ENCODE measurements at regions not wholly inside any gene's neighbourhood (a gene's known extent, or its start where the extent isn't known, plus 50 kb on each side); places are given as distances from the start of the nearest gene placed in this dataset.

DNA sequence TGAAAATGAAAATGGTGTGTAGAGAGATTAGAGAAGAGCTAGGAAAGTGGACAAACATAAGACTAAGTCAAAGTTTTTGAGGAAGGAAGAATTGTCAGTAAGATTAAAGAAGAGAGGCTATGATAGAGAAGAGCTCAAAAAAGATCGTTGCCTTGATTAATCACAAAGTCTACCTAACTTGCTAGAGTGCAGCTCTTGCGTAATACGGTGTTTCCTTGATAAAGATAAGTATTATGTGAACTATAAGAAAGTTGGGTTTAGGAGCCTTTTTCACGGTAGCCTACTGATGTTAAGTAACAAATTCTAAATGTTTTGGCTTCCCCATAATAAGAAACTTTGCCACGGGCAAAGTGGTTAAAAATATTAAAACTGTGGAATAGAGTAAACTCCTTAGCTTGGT, 226.4 kb upstream of the NRXN1 start:
- no peak for DNase-seq

DNA sequence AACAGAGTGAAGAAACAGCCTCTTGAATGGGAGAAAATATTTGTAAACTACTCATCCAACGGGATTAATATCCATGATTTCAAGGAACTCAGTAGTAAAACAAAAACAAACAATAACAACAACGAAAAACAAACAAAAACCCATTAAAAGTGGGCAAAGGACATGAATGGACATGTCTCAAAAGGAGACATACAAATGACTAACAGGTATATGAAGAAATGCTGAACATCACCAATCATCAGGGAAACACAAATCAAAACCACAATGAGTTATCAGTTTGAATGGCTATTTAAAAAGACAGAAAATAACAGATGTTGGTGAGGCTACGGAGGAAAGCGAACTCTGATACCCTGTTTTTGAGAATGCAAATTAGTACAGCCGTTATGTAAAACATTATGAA, 224.8 kb upstream of the NRXN1 start:
- DNase-seq: no peak

DNA sequence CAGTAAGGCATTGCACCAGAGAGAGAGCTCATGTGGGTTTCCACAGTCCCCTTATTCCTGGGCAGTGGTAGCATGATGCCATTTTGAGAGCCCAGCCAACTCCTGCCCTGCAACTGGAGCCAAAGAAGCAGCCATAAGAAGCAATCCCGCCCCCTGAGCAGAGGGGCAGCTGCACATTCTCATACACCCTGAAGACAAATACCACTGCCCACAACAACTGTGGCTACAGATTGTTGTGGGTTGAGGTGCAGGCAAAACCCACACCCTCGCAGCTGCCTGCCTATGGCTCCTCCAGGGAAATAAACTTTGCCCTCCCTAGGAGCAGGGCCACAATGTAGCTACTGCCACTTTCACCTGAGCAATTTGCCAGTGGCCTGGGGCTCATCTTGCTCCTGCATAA, 219.4 kb upstream of the NRXN1 start:
- no peak for DNase-seq

GRCh38 chr2:51247252-51247805, 215.4 kb upstream of the NRXN1 start:
- no peak for DNase-seq

DNA sequence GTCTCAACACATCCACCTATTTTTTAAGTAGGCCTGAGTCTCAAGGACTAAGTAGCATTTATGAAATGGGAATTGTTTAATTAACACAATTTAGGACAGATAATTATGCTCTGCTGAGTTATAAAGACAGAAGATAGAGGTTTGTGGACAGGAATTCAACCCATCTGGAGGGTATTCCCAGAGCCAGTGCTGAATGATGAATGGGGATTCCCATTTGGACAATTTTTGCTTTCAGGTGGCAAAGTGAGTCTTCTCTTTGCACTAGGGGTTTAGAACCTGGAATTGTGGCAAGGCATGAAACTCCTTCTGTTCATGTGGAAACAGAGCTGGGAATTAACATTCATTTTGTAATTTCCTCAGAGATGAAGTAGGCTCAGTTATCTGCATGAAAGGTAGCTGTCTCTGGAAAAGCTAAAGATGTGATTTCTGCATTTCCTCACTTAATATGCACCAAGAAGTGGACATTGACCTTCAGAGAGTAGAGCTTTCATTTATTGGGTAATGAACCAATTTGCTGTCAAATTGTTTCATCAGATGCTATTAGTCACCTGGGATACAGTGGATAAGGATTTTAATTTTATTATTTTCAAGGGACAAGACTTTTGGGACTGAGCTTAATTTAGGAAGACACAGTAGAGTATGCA, 212.1 kb upstream of the NRXN1 start:
- DNase-seq: no peak

- no peak for DNase-seq
Observed at GRCh38 chr2:51237626-51238271, 205.8 kb upstream of the NRXN1 start.

- DNase-seq: no peak
Observed at GRCh38 chr2:51232027-51232426, 200.1 kb upstream of the NRXN1 start.

DNA sequence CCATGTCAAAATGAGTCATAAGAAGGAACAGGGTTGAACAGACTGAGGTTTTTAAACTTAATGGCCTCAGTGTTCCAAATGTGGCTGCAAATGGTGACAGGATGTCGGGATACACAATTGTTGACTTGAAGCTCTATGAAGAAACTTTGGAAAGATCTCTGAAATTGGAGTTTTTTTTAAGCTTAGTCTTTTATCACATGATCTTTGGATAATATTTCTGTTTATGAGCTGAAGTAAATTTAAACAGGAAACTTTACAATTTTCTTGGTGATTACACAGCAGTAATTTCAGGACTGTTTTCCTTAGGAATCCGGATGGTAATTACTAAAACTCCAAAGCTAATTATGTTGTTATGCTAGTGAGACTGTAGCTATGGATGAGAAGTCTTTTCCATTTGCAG, 199.1 kb upstream of the NRXN1 start:
- no peak for DNase-seq

- DNase-seq: no peak
Observed at GRCh38 chr2:51225377-51225776, 193.4 kb upstream of the NRXN1 start.

DNA sequence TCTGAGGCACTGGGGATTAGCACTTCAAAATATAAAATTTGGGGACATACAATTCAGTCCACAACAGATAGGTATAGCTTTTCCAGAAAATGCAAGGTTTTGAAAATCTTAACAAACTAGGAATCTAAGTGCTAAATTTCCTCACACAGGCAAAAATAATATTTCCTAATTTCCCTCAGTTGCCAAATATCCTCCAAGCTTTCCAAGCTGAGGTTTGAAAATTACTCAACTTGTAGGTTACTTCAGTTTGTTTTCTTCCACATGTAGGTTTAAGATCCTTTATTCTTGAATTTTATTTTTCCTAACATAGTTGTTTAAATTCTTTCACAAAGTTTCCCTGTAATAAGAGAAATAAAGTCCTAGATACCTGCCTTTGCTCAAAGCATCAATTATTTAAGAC, 192.9 kb upstream of the NRXN1 start:
- no peak for DNase-seq

DNA sequence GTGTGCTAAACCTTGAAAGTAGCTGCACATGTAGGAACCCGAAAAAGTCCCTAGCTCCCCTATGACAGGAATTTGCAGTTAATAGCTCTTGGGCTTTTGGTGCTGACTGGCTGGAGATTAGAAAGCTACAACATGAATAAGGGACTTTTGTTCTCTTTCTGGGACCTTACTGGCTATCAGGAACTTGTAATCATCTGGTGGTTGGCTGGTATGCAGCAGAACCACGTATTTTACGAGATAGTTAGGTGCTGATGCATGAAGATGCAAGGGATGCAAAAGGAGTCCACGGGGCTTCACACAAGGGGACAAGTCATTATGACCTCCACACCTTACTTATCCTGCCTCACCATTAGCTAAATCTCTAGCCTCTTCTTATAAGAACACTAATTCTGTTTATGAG, 190.2 kb upstream of the NRXN1 start:
- no peak for DNase-seq

DNA sequence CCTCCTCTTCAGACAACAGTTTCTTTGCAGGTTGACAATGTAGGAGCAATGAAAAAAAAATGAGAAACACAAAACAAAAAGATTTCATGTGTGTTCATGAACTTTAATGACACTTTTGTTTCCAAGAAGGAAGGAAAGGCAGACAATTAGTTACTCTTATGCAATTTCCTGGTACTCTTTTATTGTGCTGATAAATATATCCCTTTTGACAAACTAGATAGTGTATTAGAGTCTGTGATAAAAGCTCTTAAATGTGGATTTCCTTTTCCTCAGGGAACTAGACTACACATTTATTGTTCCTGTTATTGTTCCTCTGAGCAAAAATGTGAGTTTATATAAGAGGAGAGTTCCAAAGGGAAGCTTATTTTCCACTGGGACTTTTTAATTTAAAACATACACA, 188.7 kb upstream of the NRXN1 start:
- DNase-seq: no peak

- DNase-seq: no peak
Observed at GRCh38 chr2:51220080-51220479, 188.1 kb upstream of the NRXN1 start.

DNA sequence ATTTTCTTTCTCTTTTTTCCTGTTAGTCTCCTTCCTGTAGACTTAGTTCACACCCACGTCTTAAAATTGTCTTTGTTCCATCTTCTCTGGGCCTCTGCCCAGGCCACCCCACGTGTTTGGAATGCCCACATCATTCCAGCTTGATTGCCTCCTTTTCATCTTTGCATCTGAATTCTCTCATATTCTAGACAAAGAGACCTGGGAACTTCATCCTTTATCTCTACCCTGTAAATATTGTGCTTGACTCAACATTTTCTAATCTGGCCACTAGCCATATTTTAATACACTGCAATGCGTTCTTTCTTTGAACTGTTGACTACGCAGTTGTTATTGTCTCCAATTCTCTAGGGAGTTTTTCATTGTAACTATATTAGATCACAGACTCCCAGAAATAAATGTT, 187.5 kb upstream of the NRXN1 start:
- DNase-seq: no peak

DNA sequence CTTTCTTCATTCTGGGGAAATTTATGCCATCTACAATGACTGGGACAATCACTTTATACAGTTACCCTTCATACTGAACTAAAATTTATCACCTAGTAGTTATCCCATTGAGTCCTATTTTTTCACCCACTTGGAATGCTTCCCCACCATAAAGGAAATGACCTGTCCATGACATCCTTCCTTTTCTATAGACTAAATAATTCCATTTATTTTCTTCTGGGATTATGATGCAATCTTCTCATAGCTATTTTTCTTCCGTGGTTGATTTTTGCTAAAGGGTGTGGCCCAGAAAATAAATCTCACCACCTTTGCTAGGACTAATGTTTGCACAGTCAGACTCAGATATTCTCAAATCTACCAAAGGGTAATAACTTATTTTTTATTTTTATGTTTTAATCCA, 186.1 kb upstream of the NRXN1 start:
- DNase-seq: no peak

DNA sequence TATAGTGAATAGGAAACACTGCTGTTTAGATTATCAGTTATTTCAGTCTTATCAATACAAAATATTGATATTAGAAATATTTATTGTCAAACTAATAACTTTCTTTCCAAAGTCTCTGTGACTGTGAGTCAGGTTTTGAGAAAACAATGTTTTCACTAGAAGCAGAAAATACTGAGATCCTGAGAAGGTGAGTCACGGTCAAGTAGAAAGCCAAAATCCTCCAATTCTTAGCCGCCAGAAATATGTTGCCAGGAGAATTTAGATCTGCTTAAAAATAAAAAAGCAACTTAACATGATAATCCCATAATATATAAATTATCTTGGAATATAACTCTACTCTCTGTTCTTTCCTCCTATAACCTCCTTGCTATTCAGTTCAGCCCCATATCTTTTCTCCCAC, 181.9 kb upstream of the NRXN1 start:
- no peak for DNase-seq

DNA sequence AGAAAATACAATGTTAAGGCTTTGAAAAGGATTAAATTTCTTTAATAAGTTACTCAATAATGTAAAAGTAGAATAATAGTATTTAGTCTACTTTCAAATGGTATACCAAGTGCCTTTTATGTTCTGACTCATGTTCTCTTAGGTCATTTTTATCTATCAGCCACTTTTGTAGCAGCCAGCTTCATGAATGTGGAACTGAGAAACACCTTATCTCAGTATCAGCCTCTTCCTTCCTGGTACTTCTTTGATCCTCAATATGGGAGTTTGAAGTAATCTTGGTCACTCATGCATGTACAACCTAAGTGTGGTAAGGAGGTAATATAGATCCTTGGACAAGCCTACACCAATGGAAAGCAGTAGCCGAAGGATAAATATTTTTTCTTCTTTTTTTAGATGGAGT, 180.4 kb upstream of the NRXN1 start:
- DNase-seq: no peak

DNA sequence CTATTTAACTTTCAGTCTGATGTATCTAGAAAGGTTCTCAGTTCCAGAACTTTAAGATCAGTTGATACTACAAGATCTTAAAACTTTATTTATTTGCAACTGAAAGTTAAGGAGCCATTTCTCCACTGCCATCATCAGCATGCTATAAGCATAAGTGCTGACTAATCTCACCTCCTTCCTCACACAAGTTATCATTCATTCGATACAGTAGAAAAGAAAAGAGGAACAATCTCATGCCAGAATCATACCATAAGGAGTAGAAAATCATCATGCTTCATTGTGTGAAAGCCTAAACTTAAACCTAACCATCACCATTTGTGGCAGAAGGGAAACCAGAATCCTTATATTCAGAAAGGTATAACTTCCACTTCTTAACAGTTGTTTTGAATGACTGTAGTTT, 176.6 kb upstream of the NRXN1 start:
- DNase-seq: no peak

DNA sequence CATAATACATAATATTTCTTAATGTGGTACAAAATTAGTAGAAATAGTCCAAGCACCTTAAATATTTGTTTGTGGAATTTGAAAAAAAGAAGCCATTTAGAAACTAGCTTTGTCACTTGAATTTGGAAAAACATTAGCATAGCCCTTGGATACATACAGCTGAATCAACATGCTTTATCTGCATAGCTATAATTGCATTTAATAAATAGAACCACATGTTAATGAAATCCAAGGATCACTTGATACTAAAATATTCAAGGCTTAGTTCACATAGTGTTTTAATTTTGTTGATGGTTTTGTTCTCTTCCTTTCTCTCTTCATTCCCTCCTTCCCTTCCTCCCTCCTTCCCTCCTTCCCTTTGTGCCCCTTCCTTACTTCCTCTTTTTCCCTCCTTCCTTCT, 169.4 kb upstream of the NRXN1 start:
- DNase-seq: no peak

GRCh38 chr2:51194656-51195055, 162.7 kb upstream of the NRXN1 start:
- no peak for DNase-seq

DNA sequence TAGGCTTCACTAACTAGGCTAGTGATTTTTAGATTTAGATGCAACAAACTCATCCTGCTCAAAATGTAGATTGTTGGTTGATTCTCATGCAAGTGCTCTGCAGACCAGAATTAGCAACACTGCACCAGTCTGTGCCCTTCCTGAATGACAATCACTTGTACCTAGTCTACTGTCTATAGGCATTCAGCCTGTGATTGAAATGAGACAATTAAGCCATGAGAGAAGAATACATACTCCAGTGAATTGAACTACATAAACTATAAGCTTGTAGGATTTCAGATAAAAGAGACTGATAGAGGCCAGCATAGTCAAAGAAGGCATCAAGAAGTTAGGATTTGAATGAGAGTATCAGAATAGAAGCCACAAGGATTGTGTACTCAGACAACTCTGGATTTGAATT, 138.3 kb upstream of the NRXN1 start:
- DNase-seq: no peak

- DNase-seq: no peak
Observed at GRCh38 chr2:51165534-51166260, 133.8 kb upstream of the NRXN1 start.

DNA sequence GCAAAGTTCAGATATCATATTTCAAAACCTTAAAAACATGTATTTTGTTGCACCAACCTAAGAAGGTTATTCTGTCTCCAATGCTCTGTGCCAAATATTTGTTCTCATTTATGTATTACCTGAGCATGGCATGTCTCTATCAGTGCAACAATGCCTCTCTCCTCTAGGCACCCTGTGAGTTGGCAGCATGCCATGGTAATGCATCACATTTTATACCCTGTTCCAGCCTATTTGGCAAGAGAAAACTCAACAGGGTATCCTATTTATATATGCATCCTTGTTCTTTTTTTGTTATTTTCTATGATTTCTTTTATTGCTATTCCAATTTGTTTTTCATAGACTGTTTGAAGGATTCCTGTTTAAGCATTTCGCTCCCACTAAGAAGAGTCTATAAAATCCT, 126.3 kb upstream of the NRXN1 start:
- no peak for DNase-seq

Measured in hypothalamus (tissue), 51 donors.